ENCODE measurements at regions not wholly inside any gene's neighbourhood (a gene's known extent, or its start where the extent isn't known, plus 50 kb on each side); places are given as distances from the start of the nearest gene placed in this dataset.
A peak's percentile ranks its signal among the peaks of the same experiment; 100 is the strongest.
"Not testable (repeated sequence)": the region's sequence is repeated elsewhere in the genome, so short reads cannot be mapped to it uniquely, and the experiment has no call there.

DNA sequence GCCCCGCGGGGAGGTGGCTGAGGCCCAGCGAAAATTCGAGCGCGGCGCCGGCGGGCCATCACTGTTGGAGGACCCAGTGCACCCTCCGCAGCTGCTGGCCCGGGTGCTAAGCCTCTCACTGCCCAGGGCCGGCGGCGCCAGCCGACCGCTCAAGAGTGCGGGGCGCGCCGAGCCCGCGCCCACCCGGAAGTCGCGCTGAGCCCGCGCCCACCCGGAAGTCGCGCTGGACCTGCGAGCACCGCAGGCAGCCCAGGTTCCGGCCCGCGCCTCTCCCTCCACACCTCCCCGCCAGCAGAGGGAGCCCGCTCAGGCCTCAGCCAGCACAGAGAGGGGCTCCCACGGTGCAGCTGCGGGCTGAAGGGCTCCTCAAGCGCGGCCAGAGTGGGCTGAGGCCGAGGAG, 165.5 kb upstream of the BDP1 start:
- not testable (repeated sequence) for DNase-seq (ENCODE audit: low read depth, low spot score); H3K4me3 ChIP-seq; H3K9ac ChIP-seq (ENCODE audit: insufficient read length); H3K36me3 ChIP-seq (ENCODE audit: insufficient read depth, low read length); H3K9me3 ChIP-seq (ENCODE audit: low read depth, low read length); H3K27ac ChIP-seq

DNA sequence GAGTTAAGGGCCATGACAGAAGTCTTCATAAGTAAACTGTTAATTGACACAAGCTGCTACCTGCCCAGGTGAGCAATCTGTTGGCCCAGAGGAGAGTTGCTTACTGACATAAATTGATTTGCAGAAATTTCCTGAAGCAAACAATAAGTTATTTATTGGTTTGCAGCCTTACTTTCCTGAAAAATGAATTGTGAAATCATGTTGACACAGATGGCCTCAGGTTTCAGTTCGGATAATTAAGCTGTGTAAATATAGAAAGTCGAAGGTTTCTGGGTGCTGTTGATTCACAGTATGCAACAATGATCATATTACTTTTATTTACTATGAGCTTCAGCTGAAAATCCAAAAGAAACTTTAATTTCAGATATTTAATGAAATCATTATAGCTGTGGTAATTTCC, 164.5 kb upstream of the BDP1 start:
- H3K9ac ChIP-seq (ENCODE audit: insufficient read length); H3K4me3 ChIP-seq; H3K9me3 ChIP-seq (ENCODE audit: low read depth, low read length); H3K36me3 ChIP-seq (ENCODE audit: insufficient read depth, low read length); DNase-seq (ENCODE audit: low read depth, low spot score): not testable (repeated sequence)
- H3K27ac ChIP-seq: peak overlapping the region; percentile 62; the same call in 1 of the 2 replicates

Measured in SK-N-MC (cell line).